RPMI7951 (cell line): ENCODE measurements at regions not wholly inside any gene's neighbourhood (a gene's known extent, or its start where the extent isn't known, plus 50 kb on each side); places are given as distances from the start of the nearest gene placed in this dataset.

Experiments
- DNase-seq: peaks from one replicate; pipeline ENCODE4 v3.0.0-alpha.2; 2012; ENCODE audit warnings: low read depth

DNA sequence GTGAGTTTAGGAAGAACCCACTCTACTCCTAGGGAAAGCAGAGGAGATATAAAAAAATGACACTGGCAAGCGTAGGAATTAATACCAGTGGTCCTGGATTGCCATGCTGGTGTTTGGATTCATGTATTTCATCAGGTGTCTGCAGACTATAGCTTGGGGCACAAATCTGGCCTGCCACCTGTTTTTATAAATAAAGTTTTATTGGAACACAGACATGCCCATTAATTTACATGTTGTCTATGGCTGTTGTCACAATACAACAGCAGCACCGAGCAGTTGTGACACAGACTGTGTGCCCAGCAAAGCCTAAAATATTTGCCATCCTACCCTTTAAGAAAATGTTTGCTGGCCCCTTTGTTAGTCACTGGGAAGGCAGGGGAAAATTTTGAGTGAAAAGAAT lies 553.2 kb downstream of the VRK1 start:
- no peak for DNase-seq

DNA sequence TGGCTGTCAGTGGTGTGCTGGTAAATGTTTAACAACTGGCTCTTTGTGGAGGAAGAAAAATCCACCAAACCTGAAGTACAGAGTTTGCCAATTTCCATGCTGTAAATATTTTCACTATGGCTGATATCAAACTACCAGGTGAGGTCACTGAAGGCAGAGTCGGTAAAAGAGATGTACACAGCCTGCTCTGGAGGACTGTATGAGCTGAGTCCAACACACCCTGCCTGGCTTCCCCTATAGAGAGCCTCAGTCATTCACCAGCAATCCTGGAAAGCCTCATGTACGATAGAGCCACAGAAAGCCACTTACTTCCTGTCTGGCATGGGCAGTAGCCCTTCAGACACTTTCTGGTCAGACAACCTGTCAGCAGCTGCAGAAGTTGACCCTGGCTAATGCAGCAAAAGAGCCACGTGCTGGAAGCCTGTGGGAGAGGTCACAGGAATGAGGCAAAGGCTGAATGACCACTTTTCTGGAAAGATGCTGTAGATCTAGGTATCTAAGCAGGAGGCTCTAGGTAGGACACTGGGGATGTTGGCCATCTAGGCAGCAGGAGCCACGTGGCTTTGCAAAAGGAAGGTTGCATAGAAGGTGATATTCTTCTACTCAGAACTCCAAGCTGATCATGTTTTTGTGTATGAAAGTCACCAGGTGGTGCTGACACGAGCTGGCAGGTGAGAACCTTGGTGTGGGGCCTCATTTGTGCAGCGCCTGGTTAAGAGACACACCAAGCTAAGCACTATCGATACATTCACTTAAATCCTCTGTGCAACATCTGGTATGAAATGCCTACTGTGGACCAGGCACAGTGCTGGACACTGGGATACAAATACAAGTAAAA lies 553.9 kb downstream of the VRK1 start:
- DNase-seq = no peak

DNA sequence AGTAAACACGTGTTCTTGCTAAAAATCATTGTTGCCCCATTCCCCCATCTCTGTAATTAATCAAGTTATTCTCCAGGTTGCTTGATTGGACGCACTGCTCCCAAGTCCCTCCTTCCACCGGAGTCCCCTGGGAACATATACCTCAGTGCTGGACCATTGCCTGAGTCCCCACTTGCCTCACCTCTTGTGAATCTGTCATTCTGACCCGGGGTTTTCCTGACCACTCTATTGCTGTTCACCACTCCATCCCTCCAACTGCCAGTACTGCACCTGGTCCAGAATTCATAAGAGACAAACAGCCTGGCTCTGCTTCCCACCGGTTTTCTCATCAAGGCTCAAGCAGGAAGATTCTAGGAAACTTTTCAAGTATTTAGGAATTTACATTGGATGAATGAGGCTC lies 555.9 kb downstream of the VRK1 start:
- no peak for DNase-seq

DNA sequence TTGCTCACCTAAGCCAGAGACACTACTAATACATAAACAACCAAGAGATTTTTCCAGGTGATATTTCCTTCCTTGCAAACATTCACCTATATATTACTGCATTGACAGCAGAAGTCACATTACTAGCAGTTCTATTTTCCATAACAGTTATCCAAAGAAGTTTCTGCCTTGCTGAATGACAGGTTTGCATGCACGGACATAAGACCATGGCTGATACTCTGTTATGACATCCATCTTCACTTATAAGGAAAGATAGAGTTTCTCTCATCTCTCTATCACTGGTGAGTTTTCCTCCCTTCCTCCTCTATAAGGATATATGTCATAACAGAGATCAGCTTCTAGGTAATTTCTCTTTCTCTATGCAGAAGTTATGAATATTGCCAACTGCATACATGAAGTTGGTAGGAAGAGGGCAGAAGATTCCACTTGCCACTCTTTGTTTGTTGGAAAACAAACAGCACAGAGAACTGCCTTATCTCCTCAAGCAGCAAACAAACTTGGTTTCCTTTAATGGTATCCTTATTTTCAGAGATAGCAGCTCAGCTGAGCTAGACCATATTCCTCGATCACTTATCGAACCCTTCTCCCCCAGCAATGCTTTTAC lies 557.0 kb downstream of the VRK1 start:
- no peak for DNase-seq

DNA sequence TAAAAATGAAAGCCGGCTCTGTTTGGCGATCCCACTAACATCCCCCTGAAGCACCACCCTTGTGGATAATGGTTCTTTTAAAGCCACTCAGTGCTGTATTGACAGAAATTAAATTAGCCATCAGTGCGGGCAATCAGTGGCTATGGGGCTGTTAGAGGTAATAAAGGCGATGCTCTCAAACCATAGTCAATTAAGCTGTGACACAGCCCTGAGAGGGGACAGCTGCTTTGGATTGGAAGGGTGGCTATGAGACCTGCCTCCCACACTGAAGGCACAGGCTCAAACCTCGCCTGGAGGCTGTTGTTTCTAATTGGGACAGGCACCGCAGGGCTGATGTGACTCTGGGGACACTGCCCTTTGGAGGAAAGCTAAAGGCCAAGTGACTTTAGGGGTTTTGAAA lies 562.2 kb downstream of the VRK1 start:
- DNase-seq = no peak

DNA sequence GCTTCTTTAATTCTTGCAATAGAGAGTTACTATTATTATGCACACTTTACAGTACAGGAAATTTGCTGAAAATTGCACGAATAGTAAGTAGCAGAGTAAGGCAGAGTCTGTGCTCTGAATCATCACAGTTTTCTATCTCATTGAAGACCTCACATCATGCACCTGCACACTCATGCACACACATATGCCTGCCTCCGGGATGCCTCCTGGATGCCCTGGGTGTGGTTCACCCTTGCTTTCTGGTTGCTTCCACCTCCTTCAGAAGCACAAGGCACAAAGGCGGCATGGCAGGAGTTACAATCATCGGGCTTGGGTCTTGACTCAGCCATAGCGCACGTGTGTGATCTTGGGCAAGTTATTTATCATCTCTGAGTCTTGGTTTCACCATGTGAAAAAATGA lies 564.0 kb downstream of the VRK1 start:
- DNase-seq = no peak

DNA sequence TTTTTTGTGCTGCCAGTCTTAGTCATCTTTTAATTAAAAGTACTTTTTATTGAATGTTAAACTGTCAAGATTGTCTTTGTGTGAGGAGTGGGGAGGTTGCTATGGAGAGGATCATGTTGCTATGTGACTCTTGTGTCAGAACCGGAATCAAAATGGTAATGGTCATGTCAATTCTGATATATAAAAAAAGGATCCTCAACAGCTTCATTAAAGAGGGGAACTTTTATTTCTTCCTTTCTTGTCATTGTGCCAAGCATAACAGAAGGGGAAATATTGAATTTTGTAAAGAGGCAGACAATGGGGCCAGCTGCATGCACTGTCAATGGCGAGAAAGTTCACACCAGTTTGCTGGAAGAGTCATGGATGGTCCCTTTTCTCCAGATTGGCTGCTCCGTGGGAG lies 564.8 kb downstream of the VRK1 start:
- DNase-seq = no peak

DNA sequence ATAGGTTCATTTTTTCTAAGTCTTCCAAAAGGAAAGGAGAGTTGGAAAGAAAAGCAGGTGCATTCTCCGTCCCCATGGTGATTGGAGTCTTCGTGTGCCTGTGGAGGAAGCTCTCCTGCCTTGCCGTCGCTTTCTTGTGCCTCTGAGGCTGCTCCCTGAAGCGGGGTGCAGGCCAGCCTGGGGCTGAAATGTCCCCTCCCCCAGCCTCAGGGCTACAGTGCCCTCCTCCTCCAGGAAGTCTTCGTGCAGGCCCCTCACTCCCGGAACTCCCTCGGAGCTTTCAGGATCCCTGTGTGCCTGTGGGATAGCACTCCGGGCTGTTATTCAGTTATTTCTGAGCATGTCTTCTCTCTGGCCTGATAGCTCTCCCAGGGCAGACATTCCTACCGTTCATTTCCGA lies 569.2 kb downstream of the VRK1 start:
- no peak for DNase-seq

DNA sequence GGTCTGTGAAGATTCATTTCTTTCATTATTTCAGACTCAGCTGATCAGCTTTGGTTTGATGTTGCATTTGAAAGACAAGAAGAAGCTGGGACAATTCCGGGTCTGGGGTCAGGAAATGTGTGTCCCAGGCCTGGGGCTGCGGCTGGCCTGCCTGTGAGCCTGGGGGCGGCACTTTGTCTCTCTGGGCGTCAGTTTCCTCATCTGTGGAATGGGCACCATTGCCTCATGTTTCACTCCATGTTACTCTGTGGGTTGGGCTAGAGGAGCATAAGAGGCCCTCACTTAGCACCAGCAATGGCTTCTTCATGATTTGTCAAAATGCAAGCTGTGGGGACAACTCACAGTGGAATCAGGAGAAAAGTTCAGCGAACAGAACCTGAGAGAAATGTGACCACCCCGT lies 570.1 kb downstream of the VRK1 start:
- DNase-seq = no peak

DNA sequence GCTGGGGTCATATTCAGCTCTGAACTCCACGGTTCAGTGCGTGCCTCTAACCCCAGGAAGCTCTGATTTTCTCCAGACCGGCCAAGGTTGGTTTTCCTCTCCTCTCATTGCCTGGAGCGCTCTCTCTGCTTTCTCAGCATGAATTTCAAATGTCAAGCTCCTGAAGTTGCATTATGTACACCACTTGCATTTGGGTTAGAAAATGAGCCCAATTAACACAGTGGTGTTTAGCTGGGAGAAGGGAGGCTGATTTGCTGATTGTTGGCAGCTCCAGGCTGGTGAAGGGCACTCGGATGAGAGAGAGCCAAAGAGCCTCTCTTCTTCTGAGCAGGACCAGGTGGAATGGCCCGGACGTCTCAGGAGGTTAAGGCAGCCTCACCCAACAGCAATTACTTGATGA lies 570.9 kb downstream of the VRK1 start:
- no peak for DNase-seq

DNA sequence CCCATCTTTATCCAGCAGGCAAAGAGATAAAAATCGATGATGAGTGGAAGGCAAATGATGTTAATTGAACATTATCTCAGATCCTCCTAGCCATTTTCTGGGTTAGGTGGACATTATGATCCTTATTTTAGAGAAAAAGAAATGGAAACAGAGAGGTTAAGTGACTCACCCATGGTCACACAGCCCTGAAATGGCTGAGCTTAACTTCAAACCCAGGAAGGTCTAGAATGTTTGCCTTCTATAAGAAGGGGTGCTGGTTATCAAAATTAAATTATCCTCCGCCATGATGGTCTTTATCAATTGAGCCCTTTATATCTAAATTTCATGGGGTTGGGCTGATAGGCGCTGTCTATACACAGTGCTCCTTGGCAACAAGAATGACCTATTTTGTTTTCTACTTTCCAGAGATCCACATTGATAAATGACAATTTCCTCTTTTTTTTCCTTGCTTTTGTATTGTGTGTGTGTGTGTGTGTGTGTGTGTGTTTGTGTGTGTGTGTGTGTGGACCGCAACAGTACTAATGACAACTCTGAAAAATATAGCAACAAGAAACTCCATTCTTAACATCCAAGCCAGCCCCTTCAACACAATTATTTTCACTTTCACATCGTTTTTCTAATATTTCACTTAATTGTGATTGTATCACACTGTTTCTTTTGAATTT lies 571.9 kb downstream of the VRK1 start:
- DNase-seq = no peak

DNA sequence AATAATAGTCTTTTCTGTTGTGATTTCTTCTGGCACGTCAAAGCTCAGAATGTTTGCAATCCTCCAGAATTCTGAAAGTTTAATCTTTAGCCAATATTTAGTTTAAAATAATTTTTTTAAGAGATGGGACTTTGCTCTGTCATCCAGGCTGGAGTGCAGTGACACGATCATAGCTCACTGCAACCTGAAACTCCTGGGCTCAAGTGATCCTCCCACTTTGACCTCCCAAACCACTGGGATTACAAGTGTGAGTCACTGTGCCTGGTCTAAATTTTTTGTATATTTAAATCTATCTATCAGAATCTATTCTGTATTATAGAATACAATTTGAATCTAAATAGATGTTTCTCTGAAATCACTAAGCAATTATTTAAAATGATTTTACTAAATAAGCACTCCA lies 572.7 kb downstream of the VRK1 start:
- peak; percentile 9 for DNase-seq

DNA sequence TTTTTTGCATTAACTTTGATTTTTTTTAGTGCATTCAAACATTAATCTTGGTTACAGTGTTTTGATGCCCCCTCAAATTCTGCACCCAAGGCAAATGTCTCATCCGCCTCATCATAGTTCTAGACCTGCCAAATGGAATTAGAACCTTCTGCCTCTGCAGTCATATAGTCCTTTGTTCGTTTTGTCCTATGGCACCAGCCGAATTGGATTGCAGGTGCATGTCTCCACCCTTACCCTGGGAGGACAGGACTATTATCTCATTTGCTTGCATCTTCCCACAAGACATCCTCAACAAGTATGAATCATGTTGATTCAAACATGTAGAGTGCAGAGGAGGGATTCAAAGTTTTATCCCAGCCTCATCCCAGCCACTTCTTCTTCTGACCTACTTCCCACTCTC lies 579.1 kb downstream of the VRK1 start:
- no peak for DNase-seq

DNA sequence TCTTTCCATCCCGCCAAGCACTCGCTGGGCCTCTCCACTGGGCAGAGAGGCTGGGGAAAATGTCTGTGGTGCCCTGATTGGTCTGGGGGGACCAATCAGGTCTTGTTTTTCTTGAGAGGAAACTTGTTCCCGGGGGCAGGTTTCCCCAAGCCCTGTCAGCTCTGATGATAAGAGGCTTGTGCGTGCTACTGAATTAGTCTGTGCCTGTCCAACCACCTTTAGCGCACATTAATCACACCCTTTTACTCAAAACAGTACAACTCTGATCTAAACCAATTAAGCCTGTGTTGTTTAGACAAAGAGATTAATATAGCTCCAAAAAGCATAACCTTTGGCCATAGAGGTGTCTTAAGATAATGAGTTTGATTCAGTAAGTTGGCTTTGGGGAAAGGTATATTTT lies 580.4 kb downstream of the VRK1 start:
- no peak for DNase-seq

DNA sequence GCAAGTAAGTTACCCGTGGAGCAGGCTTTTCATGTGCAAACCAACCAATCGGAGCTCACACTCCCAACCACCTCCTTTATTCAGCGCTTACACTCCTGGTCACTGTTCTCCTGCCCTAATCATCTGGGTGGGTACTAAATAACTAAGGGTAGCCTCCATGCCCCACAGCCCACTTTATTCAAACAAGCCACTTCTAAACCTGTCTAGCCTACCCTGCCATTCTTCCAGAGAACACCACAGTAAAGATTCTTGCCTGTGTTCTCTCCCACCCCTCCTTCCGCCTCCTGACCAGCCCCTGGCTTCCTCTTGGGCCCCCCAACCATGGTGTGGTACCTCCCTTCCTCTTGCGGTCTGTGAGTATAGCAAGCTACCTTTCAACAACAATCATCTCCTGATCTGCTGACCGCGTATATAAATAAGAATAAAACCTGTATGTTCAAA lies 581.9 kb downstream of the VRK1 start:
- DNase-seq = no peak

DNA sequence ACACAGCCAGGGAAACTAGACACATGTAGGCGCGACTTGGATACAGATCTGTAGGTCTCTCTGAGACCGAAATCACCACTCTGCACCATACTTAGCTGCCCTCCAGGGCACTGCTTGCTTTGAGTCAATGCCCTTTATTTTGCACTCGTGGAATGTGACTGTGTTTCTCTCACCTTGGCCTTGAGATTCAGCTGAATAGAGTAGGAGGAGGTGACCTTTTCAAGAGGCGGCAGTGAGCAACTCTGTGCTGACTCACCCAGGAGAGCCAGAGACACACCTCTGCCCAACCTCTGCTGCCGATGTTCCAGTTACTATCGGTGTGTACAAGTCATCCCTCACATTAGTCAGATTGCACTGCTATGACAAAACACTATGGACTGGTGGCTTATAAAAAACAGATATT lies 583.4 kb downstream of the VRK1 start:
- no peak for DNase-seq

DNA sequence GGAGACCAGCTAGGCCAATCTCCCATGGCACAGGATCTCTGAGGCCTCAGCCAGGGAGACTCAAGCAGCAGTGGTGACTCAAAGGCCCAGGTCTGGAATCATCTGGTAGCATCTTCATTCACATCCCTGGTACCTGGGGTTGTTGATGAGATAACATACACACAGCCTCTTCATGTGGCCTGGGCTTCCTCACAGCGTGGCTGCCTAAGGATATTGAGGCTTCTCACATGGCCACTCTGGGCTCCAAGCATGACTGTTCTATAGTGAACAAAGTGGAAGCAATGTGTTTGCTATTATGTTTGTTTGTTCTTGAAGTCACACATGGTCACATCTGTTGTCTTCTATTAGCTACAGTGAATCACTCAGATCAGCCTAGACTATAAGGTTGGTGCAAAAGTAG lies 584.1 kb downstream of the VRK1 start:
- DNase-seq = no peak

DNA sequence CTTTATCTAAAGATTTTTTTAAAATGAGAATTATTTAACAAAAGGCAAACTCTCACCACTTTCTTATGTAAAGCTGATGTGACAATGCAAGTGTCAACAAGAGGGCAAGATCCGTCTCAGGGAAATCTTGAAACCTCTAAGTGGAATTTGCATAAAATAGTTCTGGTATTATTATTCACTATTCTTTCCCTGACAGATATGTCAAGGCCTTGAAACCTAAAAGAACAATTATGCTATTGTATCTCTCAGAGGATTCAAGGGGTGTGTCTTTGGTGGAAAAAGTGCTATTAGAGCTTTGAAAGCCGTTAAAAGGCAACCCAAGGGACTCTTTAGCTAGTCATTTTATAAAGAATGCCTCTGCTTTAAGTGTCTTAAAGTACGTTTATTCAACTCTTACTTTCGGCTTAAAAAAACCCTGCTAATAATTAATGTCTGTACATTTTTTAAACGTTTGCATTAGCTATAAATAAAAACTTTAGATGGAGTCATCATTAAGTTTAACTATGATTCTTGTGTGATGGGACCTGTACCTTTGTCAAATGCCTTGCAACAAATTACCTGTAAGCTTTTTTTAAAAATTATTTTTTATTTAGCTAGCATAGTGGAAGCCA lies 585.5 kb downstream of the VRK1 start:
- DNase-seq = no peak

DNA sequence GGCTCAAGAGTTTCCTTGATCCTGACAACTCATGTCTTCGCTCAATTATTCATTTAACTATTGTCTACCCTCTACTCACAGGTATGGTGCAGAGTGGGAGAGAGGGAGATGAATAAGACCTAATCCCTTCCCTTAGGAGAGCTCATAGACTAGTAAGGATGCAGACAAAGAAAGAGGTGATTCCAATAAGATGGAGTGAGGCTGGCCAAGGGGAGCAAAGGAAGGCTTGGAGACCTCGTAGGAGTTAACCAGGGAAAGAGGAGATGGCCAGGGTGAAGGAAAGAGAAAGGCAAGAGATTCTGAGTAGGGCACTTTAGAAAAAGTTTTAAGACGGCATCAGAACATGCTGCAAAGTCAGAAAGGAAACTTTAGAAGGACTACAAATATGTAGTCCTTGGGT lies 588.5 kb downstream of the VRK1 start:
- no peak for DNase-seq

DNA sequence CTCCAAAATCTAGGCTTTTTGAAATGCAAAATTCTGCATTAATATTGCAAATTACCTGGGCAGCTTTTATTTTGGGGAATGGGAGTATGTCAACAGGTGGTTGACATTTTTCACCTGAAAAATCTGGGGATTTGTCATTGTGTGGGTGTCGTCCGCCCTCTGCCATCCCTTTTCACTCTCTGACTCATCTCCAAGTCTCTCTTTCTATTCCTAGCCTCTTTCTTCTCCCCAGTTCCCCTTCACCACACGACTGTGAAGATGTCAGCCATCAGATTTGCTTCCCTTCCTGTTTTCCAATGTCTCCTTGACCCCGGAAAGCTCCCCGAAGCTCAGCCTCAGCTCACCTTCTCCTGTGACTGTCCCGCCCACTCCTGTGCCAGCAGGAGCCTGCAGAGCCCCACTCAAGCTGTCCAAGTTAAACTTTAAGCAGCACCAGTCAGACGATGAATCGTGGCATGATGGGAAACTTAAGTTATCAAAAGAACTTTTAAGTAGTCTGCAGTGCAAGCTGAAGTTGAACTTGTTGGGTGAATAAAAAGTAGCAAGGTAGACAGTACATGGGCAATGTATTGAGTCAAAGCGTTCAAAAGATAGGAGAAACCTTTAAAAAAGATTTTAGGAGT lies 590.2 kb downstream of the VRK1 start:
- DNase-seq = no peak

DNA sequence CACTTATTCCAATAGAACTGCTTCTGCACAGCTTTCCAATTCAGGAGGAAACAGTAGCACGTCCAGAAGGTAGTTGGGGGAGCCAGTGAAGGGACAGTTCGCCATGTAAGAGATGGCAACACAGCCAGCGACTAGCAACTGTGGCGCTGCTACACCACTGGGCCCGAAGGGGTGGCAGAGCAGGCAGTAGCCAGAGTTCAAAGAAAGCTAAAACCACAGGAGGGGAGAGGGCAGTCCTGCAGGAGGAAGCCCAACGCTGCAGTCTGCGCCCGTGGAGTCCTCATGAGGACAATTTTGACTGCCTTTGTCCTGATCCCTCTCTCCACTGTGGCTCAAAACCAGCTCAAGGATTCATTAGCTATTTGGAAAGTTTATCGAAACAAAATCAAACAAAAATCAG lies 591.2 kb downstream of the VRK1 start:
- no peak for DNase-seq

DNA sequence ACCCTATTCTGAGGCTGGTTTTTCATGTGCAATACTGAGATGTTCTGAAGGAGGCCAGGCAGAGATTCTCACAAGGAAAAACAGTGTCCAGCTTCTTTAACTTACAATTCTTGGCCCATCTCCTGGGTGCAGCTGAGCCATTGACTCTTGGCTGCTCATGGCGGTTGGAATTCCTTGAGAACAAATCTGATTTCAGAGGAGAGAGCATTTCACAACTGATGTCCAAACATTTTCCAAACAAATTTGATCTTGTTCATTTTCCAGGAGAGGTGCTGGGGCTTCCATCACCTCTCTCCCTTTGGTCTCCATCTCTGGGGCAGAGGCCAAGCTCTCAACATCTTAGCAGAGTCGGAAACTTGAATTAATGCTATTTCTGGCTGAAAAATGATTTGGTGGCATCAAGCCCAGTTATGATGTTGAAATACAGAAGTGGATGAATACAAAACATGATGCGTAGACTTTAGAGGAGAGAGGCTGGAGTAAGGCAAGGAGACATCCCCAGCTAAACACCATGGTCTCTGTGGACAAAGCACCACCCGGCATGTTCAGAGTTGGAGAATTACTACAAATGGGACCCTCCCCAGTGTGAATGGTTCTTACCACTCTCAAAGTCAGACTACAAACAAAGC lies 593.0 kb downstream of the VRK1 start:
- DNase-seq = no peak
